ENCODE measurements at regions not wholly inside any gene's neighbourhood (a gene's known extent, or its start where the extent isn't known, plus 50 kb on each side); places are given as distances from the start of the nearest gene placed in this dataset.

- no peak for DNase-seq (ENCODE audit: low read depth in 2 of 2)
These were observed 200.3 kb upstream of the PFN2 start for GRCh38 chr3:150170852-150171520.

- no peak for DNase-seq (ENCODE audit: low read depth in 2 of 2)
These were observed 198.7 kb upstream of the PFN2 start for GRCh38 chr3:150169330-150169940.

GRCh38 chr3:150168698-150169097 is 198.0 kb upstream of the PFN2 start:
- DNase-seq (ENCODE audit: low read depth in 2 of 2), result no peak

- no peak for DNase-seq (ENCODE audit: low read depth in 2 of 2)
These were observed 194.8 kb upstream of the PFN2 start for GRCh38 chr3:150165396-150166094.

GRCh38 chr3:150161011-150161410 is 190.3 kb upstream of the PFN2 start:
- DNase-seq (ENCODE audit: low read depth in 2 of 2), result no peak

- DNase-seq (ENCODE audit: low read depth in 2 of 2), result no peak
These were observed 188.4 kb upstream of the PFN2 start for GRCh38 chr3:150158943-150159625.

GRCh38 chr3:150152567-150152966 is 181.9 kb upstream of the PFN2 start:
- DNase-seq (ENCODE audit: low read depth in 2 of 2), result no peak

GRCh38 chr3:150150633-150151032 is 179.9 kb upstream of the PFN2 start:
- no peak for DNase-seq (ENCODE audit: low read depth in 2 of 2)

GRCh38 chr3:150149651-150150051 is 179.0 kb upstream of the PFN2 start:
- no peak for DNase-seq (ENCODE audit: low read depth in 2 of 2)

GRCh38 chr3:150148227-150148626 is 177.5 kb upstream of the PFN2 start:
- DNase-seq (ENCODE audit: low read depth in 2 of 2), result no peak

GRCh38 chr3:150147776-150148175 is 177.1 kb upstream of the PFN2 start:
- DNase-seq (ENCODE audit: low read depth in 2 of 2), result no peak

- DNase-seq (ENCODE audit: low read depth in 2 of 2), result peak; percentile 5 to 37
These were observed 176.5 kb upstream of the PFN2 start for GRCh38 chr3:150146991-150147761.

- no peak for DNase-seq (ENCODE audit: low read depth in 2 of 2)
These were observed 175.0 kb upstream of the PFN2 start for GRCh38 chr3:150145659-150146058.

GRCh38 chr3:150144191-150144708 is 173.6 kb upstream of the PFN2 start:
- DNase-seq (ENCODE audit: low read depth in 2 of 2), result no peak

- DNase-seq (ENCODE audit: low read depth in 2 of 2), result no peak
These were observed 172.2 kb upstream of the PFN2 start for GRCh38 chr3:150142936-150143335.

- no peak for DNase-seq (ENCODE audit: low read depth in 2 of 2)
These were observed 171.2 kb upstream of the PFN2 start for GRCh38 chr3:150141790-150142326.

GRCh38 chr3:150140614-150141321 is 170.1 kb upstream of the PFN2 start:
- DNase-seq (ENCODE audit: low read depth in 2 of 2), result no peak

GRCh38 chr3:150138824-150139223 is 168.1 kb upstream of the PFN2 start:
- DNase-seq (ENCODE audit: low read depth in 2 of 2), result no peak

- no peak for DNase-seq (ENCODE audit: low read depth in 2 of 2)
These were observed 165.5 kb upstream of the PFN2 start for GRCh38 chr3:150136242-150136641.

GRCh38 chr3:150135287-150135721 is 164.6 kb upstream of the PFN2 start:
- no peak for DNase-seq (ENCODE audit: low read depth in 2 of 2)
